Esophagus squamous epithelium (tissue), 5 donors: ENCODE measurements at regions not wholly inside any gene's neighbourhood (a gene's known extent, or its start where the extent isn't known, plus 50 kb on each side); places are given as distances from the start of the nearest gene placed in this dataset.

Source experiments
- DNase-seq: peaks from one replicate; lab custom pipeline; 2025; lab: John Stamatoyannopoulos, UW
- H3K27ac ChIP-seq, 4 donors: fragments of 200-600 bp; sonication (generic); one replicate each; pipeline ENCODE4 v1.5.1; 2016 to 2019; ENCODE audit warnings: mild to moderate bottlenecking in 1 of 4
- H3K27me3 ChIP-seq, 4 donors: fragments of 200-600 bp; sonication (generic); 1 replicate in 3 of 4; 2 replicates in 1 of 4; pipeline versions ENCODE4 v1.5.1 to v1.6.0; 2017 to 2021; ENCODE audit warnings: antibody characterized with exemption in 1 of 4
- H3K36me3 ChIP-seq, 3 donors: fragments of 200-600 bp; sonication (generic); one replicate each; pipeline ENCODE4 v1.5.1; 2016 to 2019
- H3K4me1 ChIP-seq, 3 donors: fragments of 200-600 bp; sonication (generic); one replicate each; pipeline ENCODE4 v1.5.1; 2017 to 2019
- H3K4me3 ChIP-seq, 4 donors: fragments of 200-600 bp; sonication (generic); 1 replicate in 3 of 4; 2 replicates in 1 of 4; pipeline ENCODE4 v1.5.1; 2016 to 2019; ENCODE audit warnings: mild to moderate bottlenecking in 2 of 4, moderate library complexity in 1 of 4
- H3K9me3 ChIP-seq, 3 donors: fragments of 200-600 bp; sonication (generic); one replicate each; pipeline ENCODE4 v1.5.1; 2016 to 2019
- POLR2A ChIP-seq, 4 donors: fragments of 450-650 bp; IDR thresholded peaks; one replicate each; pipeline ENCODE4 v1.6.1; 2017; ENCODE audit warnings: antibody characterized with exemption in 4 of 4, mild to moderate bottlenecking in 4 of 4, moderate library complexity in 3 of 4
- WGBS, 2 donors: methylation state at CpG; one replicate each; pipeline ENCODE4 v1.1.5; 2018; 5-methylcytosine and 5-hydroxymethylcytosine counted together
- intact Hi-C: fragments of 100-400 bp; cut with DNase I; formaldehyde crosslinking; loops from one replicate; pipeline ENCODE4 v1.15.0; 2022
- TF ChIP-seq, protein P1 (sequence below), 6 experiments: fragments of 450-650 bp in 4 of 6; fragments of 200-600 bp in 2 of 6; sonication (generic) in 2 of 6; IDR thresholded peaks; one replicate each; pipeline ENCODE4 v1.5.1; 2016 to 2019; ENCODE audit warnings: antibody characterized with exemption in 6 of 6, mild to moderate bottlenecking in 4 of 6, moderate library complexity in 4 of 6
- donor health status: DM: yes; HTN: yes; CAD: no.

DNA sequence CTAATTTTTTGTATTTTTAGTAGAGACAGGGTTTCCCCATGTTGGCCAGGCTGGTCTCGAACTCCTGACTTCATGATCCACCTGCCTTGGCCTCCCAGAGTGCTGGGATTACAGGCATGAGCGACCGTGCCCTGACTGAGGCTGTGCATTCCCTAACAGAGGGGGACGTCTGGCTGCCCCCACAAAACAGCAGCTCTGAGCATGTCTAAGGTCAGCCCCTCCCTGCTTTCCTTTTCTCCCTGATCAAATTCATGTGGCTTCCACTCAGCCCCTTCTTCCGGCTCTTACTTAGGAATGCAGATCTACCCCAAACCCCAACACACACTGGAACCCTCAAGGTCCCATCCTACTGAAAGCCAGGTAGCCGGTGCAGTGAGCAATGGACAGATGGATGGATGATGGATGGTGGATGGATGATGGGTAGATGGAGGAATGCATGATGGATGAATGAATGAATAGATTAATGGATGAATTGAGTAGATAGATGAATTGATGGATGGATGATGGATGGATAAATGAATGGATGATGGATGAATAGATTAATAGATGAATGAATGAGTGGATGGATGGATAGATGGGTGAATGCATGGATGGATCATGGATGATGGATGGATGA lies 91.5 kb upstream of the BHLHE23 start:
- H3K27me3 ChIP-seq: peaks cover 0 to 84% (median 1%) of the 10 kb centered on the region in 4 donors
- H3K36me3 ChIP-seq: no peaks in the 10 kb centered on the region
- no peak for DNase-seq
- intact Hi-C loops: no loop called here
- H3K27ac ChIP-seq: no peak overlapping the region
- peaks cover 0 to 20% (median 7%) of the 10 kb centered on the region in 3 donors for H3K4me1 ChIP-seq
- TF ChIP-seq POLR2A (IDR thresholded peaks at IDR 0.05): no peak
- TF ChIP-seq, protein P1, sequence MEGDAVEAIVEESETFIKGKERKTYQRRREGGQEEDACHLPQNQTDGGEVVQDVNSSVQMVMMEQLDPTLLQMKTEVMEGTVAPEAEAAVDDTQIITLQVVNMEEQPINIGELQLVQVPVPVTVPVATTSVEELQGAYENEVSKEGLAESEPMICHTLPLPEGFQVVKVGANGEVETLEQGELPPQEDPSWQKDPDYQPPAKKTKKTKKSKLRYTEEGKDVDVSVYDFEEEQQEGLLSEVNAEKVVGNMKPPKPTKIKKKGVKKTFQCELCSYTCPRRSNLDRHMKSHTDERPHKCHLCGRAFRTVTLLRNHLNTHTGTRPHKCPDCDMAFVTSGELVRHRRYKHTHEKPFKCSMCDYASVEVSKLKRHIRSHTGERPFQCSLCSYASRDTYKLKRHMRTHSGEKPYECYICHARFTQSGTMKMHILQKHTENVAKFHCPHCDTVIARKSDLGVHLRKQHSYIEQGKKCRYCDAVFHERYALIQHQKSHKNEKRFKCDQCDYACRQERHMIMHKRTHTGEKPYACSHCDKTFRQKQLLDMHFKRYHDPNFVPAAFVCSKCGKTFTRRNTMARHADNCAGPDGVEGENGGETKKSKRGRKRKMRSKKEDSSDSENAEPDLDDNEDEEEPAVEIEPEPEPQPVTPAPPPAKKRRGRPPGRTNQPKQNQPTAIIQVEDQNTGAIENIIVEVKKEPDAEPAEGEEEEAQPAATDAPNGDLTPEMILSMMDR (IDR thresholded peaks at IDR 0.05): no peak
- H3K9me3 ChIP-seq: no peaks in the 10 kb centered on the region
- 67% methylated on average over 6 of the region's 6 CpGs; no CpG with 5 or more reads in 1 of the 2 donors for WGBS, 2 donors
- no peak overlapping the region for H3K4me3 ChIP-seq

DNA sequence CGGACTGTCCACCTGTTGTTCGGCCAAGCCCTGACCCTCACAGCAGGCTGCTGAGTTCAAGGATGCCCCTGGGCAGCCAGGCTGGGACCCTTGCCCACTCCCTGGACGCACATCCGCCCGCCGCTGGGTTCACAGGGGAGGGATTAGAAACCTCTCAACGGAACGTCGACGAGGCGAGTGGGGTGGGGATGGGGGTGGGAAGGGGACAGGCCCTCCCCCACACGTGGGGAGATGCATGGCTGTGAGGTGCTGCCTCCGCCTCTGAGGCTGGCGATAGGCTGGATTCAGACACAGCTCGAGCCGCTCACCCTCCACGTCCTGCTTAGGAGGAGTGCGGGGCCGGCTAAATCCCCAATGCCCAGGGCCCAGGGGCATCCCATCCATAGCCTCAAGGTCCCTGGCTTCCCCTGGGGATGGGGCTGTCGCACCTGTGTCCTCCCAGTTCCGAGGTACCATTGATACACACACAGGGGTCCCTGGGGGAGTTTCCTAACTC lies 90.6 kb upstream of the BHLHE23 start:
- Histone ChIP-seq H3K4me3 (no peak overlapping the region), H3K4me1 (peaks cover 0 to 13% (median under 1%) of the 10 kb centered on the region in 3 donors), H3K9me3 (no peaks in the 10 kb centered on the region), H3K27me3 (peaks cover 0 to 83% (median 1%) of the 10 kb centered on the region in 4 donors), H3K27ac (no peak overlapping the region), H3K36me3 (no peaks in the 10 kb centered on the region)
- TF ChIP-seq POLR2A (IDR thresholded peaks at IDR 0.05): no peak
- TF ChIP-seq, protein P1 (IDR thresholded peaks at IDR 0.05): no peak
- no peak for DNase-seq
- 84% methylated on average over 5 of the region's 21 CpGs; no CpG with 5 or more reads in 1 of the 2 donors for WGBS, 2 donors
- intact Hi-C loops: no loop called here

- 50% methylated on average over 2 of the region's 13 CpGs; no CpG with 5 or more reads in 1 of the 2 donors for WGBS, 2 donors
- Histone ChIP-seq H3K4me3 (no peak overlapping the region), H3K9me3 (no peaks in the 10 kb centered on the region), H3K4me1 (peaks cover 0 to 7% (median 0%) of the 10 kb centered on the region in 3 donors), H3K36me3 (no peaks in the 10 kb centered on the region), H3K27ac (no peak overlapping the region), H3K27me3 (peaks cover 0 to 86% (median 1%) of the 10 kb centered on the region in 4 donors)
- no peak for DNase-seq
- intact Hi-C loops: no loop called here
- TF ChIP-seq, protein P1 (IDR thresholded peaks at IDR 0.05): no peak
- no peak for TF ChIP-seq POLR2A (IDR thresholded peaks at IDR 0.05)
Observed at GRCh38 chr20:63096681-63097335, 90.0 kb upstream of the BHLHE23 start.

DNA sequence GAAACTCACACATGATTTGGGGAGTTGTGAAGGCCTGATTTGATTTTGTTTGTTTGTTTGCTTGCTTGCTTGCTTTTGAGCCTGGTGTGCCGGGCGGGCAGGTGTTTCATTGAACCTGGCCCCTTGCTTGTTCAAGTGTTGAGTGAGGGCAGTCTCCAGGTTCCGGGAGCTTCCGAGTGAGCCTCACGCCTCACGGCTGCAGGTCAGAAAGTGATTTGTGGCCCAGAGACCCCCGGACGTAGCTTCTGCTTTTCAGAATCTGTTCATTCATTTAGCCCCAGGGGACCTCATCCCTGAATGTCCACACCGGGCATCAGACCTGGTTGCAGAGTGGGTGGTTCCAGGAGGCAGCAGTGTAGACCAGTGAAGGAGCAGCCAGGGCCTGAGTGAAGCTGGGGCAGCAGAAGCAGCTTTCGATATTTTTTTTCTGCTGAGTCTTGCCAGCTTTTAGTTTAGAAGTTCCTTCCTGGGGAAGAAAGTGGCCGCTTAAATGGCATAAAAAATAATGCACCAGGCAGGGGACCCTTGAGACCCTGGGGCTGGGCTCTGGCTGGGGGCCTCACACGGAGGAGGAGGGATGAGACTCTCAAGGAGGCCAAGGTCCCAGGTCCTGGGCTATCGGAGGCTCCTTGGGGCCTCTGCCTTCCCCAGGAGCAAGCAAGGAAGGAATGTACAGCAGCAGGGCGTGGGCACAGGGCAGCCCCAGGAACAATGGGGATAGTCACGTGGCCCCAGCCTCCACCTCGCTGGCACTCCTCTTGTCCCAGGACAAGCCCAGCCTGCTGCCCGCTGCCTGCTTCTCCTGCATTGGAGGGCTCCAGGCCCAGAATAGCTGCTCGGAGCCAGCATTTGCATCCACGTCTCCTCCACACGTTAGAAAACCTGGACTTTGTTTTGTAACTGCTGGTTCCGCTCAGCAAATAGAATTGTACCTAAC lies 89.2 kb upstream of the BHLHE23 start:
- H3K4me1 ChIP-seq: peaks cover 0 to 5% (median 0%) of the 10 kb centered on the region in 3 donors
- no peak for DNase-seq
- H3K9me3 ChIP-seq: no peaks in the 10 kb centered on the region
- H3K4me3 ChIP-seq: no peak overlapping the region
- intact Hi-C loops: no loop called here
- 54 to 56% methylated on average over 13 to 18 of the region's 21 CpGs for WGBS, 2 donors
- no peak overlapping the region for H3K27ac ChIP-seq
- no peaks in the 10 kb centered on the region for H3K36me3 ChIP-seq
- peaks cover 0 to 91% (median 1%) of the 10 kb centered on the region in 4 donors for H3K27me3 ChIP-seq
- TF ChIP-seq POLR2A (IDR thresholded peaks at IDR 0.05): no peak
- TF ChIP-seq, protein P1 (IDR thresholded peaks at IDR 0.05): no peak
